ENCODE measurements at regions not wholly inside any gene's neighbourhood (a gene's known extent, or its start where the extent isn't known, plus 50 kb on each side); places are given as distances from the start of the nearest gene placed in this dataset.

GRCh38 chr9:1207686-1208085 is 157.5 kb downstream of the DMRT2 start (continued):
- TF ChIP-seq E2F6 (IDR thresholded peaks at IDR 0.05; ENCODE audit: borderline replicate concordance, low read depth) = no peak
- TF ChIP-seq EHF (CRISPR knock-in tag; IDR thresholded peaks at IDR 0.05) = no peak
- TF ChIP-seq RFX5 (IDR thresholded peaks at IDR 0.05) = no peak
- TF ChIP-seq FOSB (CRISPR knock-in tag; IDR thresholded peaks at IDR 0.05) = no peak
- no peak for TF ChIP-seq MAX (IDR thresholded peaks at IDR 0.05)
- TF ChIP-seq HMGXB4 (CRISPR knock-in tag; IDR thresholded peaks at IDR 0.05; ENCODE audit: borderline replicate concordance) = no peak
- TF ChIP-seq GATA3 (IDR thresholded peaks at IDR 0.05; ENCODE audit: borderline replicate concordance) = no peak
- no peak for TF ChIP-seq HOXA7 (CRISPR knock-in tag; IDR thresholded peaks at IDR 0.05)
- TF ChIP-seq ZFP36 (IDR thresholded peaks at IDR 0.05; ENCODE audit: borderline replicate concordance, partially characterized antibody) = no peak
- TF ChIP-seq ELK1 (IDR thresholded peaks at IDR 0.05; ENCODE audit: low read depth, low read length) = no peak
- no peak for TF ChIP-seq MYC (IDR thresholded peaks at IDR 0.05; ENCODE audit: borderline replicate concordance, low read length)

- Histone ChIP-seq H3K27ac (no peak overlapping the region), H3K4me2 (no peak overlapping the region), H3K9me3 (no peaks in the 10 kb centered on the region; the same call in 2 of the 3 replicates), H3K4me3 (no peak overlapping the region), H3K4me1 (no peaks in the 10 kb centered on the region)
- WGBS (ENCODE audit: missing lambda C conversion rate) = 27% methylated on average over 2 of the region's 2 CpGs
- ATAC-seq (no peak), DNase-seq (ENCODE audit: low read depth in 1 of 2, low spot score in 1 of 2) (no peak), FAIRE-seq (no peak)
- TF ChIP-seq USF2 (IDR thresholded peaks at IDR 0.05) (no peak), MAFK (IDR thresholded peaks at IDR 0.05; ENCODE audit: partially characterized antibody) (no peak), SREBF2 (IDR thresholded peaks at IDR 0.05) (no peak), ZNF302 (CRISPR knock-in tag; IDR thresholded peaks at IDR 0.05) (no peak), HDAC2 (IDR thresholded peaks at IDR 0.05) (no peak), EHMT2 (IDR thresholded peaks at IDR 0.05; ENCODE audit: low read depth) (no peak), MAZ (IDR thresholded peaks at IDR 0.05; ENCODE audit: borderline replicate concordance, low read depth, low read length) (no peak), HMGXB4 (CRISPR knock-in tag; IDR thresholded peaks at IDR 0.05; ENCODE audit: borderline replicate concordance) (no peak), POLR2A (IDR thresholded peaks at IDR 0.05; ENCODE audit: low read length) (no peak), TFCP2L1 (CRISPR knock-in tag; IDR thresholded peaks at IDR 0.05) (no peak), RNF2 (IDR thresholded peaks at IDR 0.05; ENCODE audit: borderline replicate concordance, low read depth) (no peak), MYC (IDR thresholded peaks at IDR 0.05; ENCODE audit: borderline replicate concordance, low read length) (no peak), CBX2 (IDR thresholded peaks at IDR 0.05; ENCODE audit: borderline replicate concordance, low read depth) (no peak), REST (IDR thresholded peaks at IDR 0.05) (no peak), CTCF (IDR thresholded peaks at IDR 0.05) (no peak), ESRRA (IDR thresholded peaks at IDR 0.05; ENCODE audit: borderline replicate concordance, low read length) (no peak), BHLHE40 (IDR thresholded peaks at IDR 0.05; ENCODE audit: low read depth, low read length) (no peak)
- ChIA-PET POLR2A (no interaction called here), CTCF (interaction anchor here (1.1 kb wide), 1 partner anchor 67 kb away, joined by 3 read pairs; no protein-coding TSS in a partner anchor)
Measured at GRCh38 chr9:1208157-1208556, 158.0 kb downstream of the DMRT2 start.

Data from A549 (cell line).